HG02852 (cell line): ENCODE measurements at regions not wholly inside any gene's neighbourhood (a gene's known extent, or its start where the extent isn't known, plus 50 kb on each side); places are given as distances from the start of the nearest gene placed in this dataset.
"Not testable (repeated sequence)": the region's sequence is repeated elsewhere in the genome, so short reads cannot be mapped to it uniquely, and the experiment has no call there.

Source experiments
- ATAC-seq: cut with Tn5 transposase; IDR thresholded peaks from one replicate; pipeline ENCODE4 v1.9.1; 2021; ENCODE audit warnings: mild to moderate bottlenecking, moderate library complexity; ENCODE audit not compliant: unreplicated experiment

DNA sequence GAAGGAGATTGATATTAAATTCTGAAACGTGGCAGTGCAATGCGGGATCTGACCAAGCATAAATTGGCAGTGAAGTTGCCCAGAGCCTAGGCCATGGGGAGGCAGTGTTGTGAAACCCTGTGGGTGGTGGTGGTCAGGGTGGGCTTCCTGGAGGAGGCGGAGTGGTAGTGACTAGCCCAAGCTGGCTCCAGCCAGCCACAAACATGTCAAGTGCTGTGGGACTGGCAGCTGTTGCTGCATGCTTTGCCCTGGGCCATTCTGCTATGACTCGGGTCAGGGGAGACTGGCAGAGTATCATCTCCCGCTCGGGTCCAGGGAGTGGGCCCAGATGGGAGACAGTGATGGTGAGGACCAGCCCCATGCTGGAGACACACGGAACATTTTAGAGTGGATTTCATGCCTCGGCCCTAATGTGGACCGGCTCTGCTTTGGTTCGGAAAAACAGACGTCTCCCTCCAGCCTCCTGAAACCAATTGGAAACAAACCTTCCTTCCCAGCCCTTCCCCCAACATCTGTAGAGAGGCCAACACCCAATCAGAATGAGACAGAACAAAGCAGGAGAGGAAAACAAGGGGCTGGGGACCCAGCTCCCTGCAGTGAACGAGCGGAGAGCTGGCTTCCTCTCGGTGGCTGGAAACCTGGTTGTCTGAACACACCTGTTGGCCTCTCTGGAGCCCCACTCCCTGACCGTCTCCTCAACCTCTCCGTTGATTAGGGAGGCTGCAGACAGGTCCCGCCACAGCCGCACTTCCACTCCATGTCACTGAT is 58.2 kb downstream of the TMEM270 start:
- ATAC-seq = no peak

DNA sequence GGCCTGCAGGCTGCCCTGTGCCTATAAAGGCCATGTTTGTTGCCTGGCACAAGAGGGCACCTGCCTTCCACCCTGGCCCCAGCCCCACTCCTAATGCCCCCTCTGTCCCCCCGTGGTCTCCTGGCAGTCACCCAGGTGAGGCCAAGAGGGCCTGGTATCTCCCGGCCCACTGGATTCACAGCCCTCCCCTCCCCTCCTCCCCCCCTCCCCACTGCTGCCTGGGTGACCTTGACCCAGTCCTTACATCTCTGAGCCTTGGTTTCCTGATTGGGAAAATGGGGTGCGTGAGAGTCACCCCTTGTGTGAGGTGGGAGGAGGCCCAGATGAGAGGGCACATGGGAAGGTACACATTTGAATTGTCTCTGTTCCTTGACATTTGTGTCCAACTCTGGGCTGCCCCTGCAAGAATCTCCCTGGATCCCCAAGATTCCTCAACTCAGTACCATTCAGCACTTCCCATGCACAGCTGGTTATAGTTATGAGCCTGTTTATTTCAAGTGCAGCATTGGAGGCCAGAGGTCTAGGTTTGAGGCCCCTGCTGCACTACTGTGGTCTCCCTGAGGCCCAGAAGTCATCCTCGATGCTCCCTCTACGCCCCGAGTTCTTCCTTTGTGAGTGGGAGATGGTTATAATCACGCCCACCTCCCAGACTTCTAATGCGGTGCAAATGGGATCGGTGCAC is 58.9 kb downstream of the TMEM270 start:
- no peak for ATAC-seq

DNA sequence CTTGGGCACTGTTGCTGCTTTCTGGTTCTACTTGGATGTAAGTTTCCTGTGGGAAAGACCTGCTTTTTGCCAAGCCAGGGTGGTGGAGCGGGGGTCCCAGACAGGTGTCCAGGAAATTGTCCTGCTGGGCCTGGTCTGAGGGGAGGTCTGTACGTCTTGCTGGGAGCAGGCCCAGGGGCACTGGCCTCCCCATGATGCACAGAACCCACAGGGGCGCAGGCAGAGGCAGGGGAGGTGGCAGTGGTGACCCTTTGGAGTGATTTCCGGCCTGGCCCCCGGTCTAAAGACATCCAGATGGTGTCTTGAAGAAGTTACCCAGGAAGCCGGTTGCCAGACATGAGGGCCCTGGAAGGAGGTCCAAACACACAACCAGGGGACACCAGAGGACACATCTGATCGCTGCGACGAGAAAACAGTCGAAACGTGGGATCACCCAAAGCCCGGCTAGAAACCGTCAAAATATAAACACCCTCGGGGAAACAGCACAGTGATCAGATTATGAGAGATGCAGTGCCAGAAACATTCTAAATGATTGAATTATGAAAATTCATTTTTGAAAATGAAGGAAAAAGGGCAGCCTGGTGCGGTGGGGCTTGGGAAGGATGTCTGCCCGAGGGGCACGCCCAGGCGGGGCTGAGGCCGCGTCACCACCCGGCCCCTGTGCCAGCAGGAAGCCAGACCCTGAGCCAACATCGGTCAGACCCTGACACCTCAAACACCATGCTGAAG is 59.6 kb downstream of the TMEM270 start:
- ATAC-seq = no peak

DNA sequence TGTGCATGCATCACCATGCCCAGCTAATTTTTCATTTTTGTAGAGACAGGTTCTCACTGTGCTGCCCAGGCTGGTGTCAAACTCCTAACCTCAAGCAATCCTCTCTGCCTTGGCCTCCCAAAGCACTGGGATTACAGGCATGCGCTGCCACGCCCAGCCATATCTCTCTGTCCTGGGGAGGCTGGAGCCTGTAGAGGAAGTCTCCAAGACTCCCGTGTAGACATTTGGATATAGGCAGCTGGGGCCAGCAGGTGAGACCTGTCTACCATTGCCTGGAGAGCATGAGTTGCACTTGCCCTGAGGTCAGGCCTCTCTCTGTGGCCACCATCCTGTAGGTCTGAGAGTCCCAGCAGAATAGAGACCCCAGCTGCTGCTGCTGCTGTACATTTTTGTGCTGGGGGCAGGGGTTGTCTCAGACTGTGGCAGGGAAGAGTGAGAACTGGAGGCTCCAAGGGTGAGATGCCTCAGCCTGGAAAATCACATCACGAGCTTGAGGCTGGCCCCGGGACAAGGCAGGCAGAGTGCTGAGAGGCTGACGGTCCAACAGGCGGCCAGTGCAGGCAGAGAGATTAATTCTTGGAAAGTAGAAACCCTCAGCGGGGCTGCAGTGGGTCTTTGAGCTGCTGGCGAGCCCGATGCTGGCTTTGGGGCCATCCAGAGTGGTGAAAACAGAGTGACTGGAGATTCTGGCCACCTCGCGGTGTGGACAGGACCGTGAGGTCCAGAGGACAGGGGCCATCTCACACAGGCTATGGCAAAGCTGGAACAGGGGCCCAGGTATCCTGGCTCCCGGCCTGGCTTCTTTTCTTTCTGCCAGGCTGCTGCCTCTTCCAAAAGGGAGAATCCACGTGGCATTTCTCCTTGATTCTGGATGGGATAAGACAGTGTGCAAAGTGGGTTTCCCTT is 60.9 kb downstream of the TMEM270 start:
- no peak for ATAC-seq

DNA sequence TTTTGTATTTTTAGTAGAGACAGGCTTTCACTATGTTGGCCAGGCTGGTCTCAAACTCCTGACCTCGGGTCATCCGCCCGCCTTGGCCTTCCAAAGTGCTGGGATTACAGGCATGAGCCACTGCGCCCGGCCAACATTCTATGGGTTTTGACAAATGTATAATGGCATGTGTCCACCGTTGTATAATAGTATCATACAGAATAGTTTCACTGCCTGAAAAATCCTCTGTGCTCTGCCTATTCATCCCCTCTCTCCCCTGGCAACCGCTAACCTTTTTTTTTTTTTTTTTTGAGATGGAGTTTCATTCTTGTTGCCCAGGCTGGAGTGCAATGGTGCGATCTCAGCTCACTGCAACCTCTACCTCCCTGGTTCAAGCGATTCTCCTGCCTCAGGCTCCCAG is 67.7 kb downstream of the TMEM270 start:
- ATAC-seq = not testable (repeated sequence)

DNA sequence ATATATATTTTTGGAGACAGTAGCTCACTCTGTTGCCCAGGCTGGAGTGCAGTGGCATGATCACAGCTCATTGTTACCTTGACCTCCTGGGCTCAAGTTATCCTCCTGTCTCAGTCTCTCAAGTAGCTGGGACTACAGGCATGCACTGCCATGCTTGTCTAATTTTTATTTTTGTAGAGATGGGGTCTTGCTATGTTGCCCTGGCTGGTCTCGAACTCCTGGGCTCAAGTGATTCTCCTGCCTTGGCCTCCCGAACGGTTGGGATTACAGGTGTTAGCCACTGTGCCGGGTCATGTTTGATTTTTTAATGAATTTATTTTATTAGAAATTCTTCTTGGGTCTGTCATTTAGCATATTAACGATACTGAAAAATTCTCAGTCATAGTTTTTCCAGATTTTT is 70.5 kb downstream of the TMEM270 start:
- no peak for ATAC-seq

DNA sequence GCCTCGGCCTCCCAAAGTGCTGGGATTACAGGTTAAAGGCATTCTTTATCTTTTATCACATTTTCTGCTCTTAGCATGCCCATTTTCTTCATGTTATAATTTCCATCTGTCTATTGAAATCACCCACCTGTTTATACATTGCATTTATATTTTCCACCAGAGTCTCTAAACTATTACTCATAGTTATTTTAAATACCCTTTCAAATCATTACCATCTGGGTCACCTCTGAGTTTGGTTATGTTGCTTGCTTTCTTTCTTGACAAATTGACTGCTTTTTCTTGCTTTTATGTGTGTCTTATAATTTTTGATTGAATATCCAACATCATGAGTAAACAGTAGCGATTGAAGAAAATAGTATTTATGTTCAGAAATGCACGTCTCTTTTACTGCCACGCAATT is 71.4 kb downstream of the TMEM270 start:
- ATAC-seq = no peak

DNA sequence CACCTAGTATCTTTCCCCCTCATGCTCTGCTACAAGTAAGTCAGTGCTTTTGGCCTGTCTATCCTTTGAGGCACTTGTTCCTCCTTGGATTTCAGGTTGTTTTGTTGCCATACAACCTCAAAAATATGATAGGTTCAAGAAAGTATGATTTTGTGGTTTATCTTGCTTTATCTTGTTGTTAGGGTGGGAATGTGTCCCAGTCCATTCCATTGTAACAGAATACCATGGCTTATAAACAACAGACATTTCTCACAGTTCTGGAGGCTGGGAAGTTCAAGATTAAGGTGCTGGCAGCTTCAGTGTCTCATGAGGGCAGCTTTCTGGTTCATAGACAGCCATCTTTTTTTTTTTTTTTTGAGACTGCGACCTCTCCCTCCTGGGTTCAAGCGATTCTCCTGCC is 72.1 kb downstream of the TMEM270 start:
- no peak for ATAC-seq

DNA sequence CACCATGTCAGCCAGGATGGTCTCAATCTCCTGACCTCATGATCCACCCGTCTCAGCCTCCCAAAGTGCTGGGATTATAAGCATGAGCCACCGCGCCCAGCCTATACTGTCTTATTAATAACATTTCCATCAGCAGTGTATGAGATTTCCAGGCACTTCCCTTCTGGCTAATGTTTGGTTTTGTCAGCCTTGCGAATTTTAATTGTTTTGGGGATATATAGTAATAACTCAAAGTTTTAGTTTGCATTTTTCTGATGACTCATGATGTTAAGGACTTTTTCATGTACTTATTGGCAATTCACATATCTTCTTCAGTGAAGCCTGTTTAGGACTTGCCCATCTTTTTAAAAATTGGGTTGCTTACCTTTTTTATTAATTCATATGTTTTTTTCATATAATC is 76.0 kb downstream of the TMEM270 start:
- ATAC-seq = no peak

DNA sequence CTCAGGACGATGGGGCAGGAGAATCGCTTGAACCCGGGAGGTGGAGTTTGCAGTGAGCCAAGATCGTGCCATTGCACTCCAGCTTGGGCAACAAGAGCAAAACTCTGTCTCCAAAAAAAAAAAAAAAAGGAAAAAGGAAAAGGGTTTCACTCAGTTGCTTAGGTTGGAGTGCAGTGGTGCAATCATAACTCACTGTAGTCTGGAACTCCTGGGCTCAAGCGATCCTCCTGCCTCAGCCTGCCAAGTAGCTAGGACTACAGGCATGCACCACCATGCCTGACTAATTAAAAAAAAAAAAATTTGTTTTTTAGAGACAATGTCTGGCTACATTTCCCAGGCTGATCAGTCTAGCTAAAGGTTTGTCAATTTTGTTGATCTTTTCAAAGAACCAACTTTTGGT is 76.7 kb downstream of the TMEM270 start:
- not testable (repeated sequence) for ATAC-seq

DNA sequence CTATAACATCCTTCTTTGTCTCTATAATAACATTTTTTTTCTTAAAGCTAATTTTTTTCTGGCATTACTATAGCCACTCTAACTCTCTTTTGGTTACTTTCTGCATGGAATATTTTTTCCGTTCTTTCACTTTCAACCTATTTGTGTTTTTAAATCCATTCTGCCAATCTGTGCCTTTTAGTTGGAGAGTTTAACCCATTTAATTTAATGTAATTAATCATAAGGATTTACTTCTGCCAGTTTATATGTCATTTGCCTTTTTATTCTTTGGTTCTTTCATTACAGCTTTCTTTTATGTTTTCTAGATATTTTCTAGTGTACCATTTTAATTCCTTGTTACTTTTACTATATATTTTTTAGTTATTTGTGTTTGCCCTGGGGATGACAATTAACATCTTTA is 78.6 kb downstream of the TMEM270 start:
- no peak for ATAC-seq

DNA sequence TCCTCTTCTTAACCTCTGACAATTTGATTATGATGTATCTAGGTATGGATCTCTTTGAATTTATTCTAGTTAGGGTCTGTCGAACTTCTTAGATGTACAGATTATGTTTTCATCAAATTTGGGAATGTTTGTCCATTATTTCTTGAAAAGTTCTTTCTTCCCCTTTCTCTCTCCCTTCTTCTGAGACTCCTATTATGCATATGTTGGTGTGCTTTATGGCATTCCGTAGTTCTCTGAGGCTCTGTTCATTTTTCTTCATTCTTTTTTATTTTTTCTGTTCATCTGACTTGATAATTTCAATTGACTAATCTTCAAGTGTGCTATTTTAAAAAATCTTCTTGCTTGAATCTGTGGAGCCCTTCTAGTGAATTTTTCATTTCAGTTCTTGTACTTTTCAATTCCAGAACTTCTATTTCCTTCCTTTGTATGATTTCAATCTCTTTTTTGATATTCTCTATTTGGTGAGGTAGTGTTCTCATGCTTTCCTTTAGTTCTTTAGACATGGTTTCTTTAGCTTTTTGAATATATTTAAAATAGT is 79.8 kb downstream of the TMEM270 start:
- no peak for ATAC-seq

DNA sequence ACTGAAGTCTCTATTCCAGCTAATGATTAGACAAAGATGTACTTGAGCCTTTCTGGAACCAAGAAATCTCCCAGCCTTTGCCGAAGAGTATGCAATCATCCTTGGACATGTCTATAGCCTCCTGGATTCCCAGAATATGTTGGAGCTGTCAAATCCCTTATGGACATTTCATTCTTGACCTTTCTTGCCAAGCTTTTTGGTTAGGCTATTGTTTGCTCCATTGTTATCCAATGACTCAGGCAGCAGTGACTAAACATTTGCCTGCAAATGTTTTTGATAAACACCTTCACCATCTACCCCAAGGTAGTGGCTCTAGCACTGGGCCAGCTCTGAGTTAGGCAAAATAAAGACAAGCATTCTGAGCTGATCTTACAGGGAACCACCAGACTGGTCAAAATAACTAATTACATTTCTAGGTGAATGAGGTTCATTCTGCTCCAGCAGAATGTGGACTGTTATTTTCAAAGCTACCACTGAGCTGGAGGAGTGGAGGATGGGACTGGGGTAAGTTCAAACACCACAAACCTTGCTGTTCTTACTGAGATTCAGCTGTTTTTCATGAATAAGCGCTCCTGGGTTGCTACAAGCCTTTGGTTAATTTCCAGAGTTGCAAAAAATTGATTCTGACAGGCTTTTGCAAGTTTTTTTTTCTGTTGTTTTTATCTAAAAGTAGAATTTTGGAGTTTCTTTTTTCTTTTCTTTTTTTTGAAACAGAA is 81.0 kb downstream of the TMEM270 start:
- ATAC-seq = no peak

DNA sequence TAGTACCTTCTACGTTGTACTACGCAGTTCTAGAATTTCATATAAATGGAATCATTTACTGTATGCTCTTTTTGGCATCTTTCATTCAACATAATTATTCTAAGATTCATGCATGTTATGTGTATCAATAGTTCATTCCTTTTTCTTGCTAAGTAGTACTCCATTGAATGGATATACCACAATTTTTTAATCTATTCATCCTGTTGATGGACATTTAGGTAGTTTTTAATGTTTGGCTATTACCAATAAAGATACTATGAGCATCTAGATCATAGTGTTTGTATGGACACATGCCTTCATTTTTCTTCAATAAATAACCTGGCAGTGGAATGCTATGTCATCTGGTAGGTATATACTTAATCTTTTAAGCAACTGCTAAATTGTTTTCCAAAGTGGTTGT is 83.0 kb upstream of the ELN start:
- ATAC-seq = no peak

DNA sequence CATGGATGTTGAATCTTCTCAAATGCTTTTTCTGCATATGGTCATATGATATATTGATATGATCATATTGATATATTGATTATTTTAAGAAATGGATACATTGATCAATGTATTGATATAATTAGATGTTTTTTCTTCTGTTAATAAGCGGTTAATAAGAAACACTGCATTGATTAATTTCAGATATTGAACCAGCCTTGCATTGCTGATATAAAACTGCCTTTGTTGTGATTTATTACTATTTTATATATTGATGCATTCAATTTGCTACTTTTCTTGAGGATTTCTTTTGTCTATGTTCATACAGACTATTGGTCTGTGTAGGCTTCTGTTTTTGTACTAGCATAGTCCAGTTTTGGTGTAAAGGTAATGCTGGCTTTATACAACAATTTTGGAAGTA is 79.7 kb upstream of the ELN start:
- ATAC-seq = no peak

DNA sequence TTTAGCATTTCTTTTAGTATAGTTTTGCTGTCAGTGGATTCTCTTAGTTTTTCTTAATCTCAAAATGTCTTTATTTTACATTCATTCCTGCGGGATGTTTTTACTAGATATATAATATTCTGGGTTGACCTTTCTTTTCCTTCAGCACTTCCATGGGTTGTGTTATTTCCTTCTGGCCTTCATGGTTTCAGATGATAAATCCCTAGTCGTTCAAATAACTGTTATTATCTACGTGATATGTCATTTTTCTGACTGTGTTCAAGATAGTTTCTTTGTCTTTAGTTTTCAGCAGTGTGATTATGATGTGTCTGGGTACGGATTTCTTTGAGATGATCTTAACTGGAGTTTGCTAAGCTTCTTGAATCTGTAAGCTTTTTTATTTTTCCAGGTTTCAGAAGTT is 75.7 kb upstream of the ELN start:
- ATAC-seq = no peak

DNA sequence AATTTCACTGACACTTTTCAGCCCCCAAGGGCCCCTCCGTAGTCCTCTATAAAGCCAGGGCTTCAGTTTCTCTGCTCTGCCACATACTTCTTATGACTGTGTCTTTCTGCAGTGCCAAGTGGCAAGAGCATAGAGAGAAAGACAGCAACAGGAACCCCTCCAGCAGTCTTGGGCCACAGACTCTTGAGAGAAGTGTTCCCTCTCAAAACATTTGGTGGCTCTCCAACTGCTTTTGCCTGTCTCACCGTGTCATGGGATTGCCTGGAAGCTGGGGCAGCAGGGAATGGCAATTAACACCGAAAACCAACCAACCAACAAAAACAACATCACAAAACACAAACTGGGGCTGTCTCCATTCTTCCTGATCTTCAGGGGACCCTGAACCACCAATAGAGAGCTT is 73.8 kb upstream of the ELN start:
- ATAC-seq = no peak

DNA sequence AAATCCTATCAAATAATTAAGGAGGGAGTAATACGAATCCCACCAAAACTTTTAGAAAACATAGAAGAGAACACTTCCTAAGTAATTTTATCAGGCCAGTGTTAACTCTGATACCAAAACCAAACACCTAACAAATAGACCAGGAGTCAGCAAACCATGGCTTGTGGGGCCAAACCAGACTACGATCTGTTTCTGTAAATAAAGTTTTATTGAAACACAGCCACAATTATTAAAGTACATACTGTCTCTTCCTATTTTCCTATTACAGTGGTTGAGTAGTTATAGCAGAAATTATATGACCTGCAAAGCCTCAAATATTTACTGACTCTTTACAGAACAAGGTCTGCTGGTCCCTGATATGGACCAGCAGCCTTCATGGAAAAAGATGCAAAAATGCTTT is 73.1 kb upstream of the ELN start:
- no peak for ATAC-seq

DNA sequence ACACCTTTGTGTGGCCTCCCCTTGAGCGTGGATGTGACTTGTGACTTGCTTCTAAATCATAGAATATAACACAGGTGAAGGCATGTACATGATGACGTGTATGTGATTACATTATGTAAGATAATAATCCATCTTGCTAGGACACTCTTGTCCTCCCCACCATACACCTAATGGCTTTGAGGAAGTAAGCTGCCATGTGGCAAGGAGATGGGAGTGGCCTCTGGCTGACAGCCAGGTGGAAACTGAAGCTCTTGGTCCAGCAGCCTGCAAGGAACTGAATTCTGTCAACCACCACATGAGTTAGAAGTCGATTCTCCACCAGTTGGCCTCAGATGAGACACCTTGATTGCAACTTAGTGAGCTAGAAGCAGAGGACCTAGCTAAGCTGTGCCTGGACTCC is 67.4 kb upstream of the ELN start:
- no peak for ATAC-seq

DNA sequence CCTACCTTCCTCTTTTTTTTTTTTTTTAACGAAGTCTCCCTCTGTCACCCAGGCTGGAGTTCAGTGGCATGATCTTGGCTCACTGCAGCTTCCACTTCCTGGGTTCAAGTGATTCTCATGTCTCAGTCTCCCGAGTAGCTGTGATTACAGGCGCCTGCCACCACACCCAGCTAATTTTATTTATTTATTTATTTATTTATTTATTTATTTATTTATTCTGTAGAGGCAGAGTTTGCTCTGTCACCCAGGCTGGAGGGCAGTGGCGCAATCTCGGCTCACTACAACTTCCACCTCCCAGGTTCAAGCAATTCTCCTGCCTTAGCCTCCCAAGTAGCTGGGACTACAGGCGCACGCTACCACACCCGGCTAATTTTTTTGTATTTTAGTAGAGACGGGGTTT is 66.0 kb upstream of the ELN start:
- not testable (repeated sequence) for ATAC-seq
